ENCODE measurements at regions not wholly inside any gene's neighbourhood (a gene's known extent, or its start where the extent isn't known, plus 50 kb on each side); places are given as distances from the start of the nearest gene placed in this dataset.

DNA sequence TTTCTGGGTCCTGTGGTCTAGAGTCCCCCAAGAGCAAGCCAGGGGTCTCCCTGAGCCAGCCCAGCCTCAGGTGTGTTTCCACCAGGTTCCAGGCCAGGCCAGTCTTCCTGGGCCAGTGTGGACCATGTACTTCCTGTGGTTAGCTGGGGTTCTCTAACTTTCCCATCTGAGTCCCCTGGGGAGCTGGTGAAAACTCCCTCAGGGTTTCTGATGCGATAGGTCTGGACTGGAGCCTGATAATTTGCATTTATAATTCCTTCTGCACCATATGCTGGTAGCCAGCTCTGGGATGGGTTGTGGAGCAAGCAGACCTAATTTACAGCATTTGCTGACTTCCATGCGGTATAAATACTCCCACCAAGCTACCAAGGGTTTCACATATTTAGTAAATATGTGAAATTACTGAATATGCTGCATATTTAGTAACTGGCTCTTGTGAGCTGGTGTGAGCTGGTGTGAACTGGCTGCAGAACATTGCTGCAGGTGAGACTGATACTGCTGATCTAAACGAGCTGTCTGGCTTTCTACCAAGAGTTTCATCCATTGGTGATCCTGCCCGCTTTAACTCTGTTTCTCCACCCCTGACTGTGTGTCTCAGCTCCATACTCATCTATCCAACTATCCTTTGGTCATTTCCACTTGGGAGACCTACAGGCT is 62.6 kb downstream of the RIN2 start:
- Histone ChIP-seq H3K36me3 (ENCODE audit: insufficient read depth) (no peaks in the 10 kb centered on the region), H3K79me2 (replicated peaks; ENCODE audit: insufficient read depth) (no peaks in the 10 kb centered on the region), H3K4me2 (no peak overlapping the region), H3K9me2 (ENCODE audit: insufficient read depth) (0 out of 2 replicates have a peak, but pooled peaks cover 3% of the 10 kb centered on the region), H2AFZ (no peak overlapping the region), H3K27ac (ENCODE audit: low read depth) (no peak overlapping the region), H3K4me3 (no peak overlapping the region), H3K4me1 (ENCODE audit: insufficient read depth) (no peaks in the 10 kb centered on the region), H3K27me3 (ENCODE audit: insufficient read depth) (no peaks in the 10 kb centered on the region), H3F3A (replicated peaks; ENCODE audit: low read depth) (no peaks in the 10 kb centered on the region), H4K20me1 (replicated peaks; ENCODE audit: insufficient read depth) (no peaks in the 10 kb centered on the region)
- Mint-ChIP-seq H3K4me3 (no peak overlapping the region), H3K27me3 (ENCODE audit: insufficient read depth, low read depth, poor library complexity) (peaks cover 3% of the 10 kb centered on the region), H3K27ac (no peak overlapping the region), H3K4me1 (peaks cover 7% of the 10 kb centered on the region; the same call in 2 of the 3 replicates), H3K9me3 (no peaks in the 10 kb centered on the region), H3K36me3 (ENCODE audit: low read depth) (no peaks in the 10 kb centered on the region)
- DNase-seq (ENCODE audit: low spot score): no peak
- ATAC-seq: no peak
- TF ChIP-seq ZNF114 (CRISPR knock-in tag; IDR thresholded peaks at IDR 0.05): no peak
- TF ChIP-seq, protein P1, sequence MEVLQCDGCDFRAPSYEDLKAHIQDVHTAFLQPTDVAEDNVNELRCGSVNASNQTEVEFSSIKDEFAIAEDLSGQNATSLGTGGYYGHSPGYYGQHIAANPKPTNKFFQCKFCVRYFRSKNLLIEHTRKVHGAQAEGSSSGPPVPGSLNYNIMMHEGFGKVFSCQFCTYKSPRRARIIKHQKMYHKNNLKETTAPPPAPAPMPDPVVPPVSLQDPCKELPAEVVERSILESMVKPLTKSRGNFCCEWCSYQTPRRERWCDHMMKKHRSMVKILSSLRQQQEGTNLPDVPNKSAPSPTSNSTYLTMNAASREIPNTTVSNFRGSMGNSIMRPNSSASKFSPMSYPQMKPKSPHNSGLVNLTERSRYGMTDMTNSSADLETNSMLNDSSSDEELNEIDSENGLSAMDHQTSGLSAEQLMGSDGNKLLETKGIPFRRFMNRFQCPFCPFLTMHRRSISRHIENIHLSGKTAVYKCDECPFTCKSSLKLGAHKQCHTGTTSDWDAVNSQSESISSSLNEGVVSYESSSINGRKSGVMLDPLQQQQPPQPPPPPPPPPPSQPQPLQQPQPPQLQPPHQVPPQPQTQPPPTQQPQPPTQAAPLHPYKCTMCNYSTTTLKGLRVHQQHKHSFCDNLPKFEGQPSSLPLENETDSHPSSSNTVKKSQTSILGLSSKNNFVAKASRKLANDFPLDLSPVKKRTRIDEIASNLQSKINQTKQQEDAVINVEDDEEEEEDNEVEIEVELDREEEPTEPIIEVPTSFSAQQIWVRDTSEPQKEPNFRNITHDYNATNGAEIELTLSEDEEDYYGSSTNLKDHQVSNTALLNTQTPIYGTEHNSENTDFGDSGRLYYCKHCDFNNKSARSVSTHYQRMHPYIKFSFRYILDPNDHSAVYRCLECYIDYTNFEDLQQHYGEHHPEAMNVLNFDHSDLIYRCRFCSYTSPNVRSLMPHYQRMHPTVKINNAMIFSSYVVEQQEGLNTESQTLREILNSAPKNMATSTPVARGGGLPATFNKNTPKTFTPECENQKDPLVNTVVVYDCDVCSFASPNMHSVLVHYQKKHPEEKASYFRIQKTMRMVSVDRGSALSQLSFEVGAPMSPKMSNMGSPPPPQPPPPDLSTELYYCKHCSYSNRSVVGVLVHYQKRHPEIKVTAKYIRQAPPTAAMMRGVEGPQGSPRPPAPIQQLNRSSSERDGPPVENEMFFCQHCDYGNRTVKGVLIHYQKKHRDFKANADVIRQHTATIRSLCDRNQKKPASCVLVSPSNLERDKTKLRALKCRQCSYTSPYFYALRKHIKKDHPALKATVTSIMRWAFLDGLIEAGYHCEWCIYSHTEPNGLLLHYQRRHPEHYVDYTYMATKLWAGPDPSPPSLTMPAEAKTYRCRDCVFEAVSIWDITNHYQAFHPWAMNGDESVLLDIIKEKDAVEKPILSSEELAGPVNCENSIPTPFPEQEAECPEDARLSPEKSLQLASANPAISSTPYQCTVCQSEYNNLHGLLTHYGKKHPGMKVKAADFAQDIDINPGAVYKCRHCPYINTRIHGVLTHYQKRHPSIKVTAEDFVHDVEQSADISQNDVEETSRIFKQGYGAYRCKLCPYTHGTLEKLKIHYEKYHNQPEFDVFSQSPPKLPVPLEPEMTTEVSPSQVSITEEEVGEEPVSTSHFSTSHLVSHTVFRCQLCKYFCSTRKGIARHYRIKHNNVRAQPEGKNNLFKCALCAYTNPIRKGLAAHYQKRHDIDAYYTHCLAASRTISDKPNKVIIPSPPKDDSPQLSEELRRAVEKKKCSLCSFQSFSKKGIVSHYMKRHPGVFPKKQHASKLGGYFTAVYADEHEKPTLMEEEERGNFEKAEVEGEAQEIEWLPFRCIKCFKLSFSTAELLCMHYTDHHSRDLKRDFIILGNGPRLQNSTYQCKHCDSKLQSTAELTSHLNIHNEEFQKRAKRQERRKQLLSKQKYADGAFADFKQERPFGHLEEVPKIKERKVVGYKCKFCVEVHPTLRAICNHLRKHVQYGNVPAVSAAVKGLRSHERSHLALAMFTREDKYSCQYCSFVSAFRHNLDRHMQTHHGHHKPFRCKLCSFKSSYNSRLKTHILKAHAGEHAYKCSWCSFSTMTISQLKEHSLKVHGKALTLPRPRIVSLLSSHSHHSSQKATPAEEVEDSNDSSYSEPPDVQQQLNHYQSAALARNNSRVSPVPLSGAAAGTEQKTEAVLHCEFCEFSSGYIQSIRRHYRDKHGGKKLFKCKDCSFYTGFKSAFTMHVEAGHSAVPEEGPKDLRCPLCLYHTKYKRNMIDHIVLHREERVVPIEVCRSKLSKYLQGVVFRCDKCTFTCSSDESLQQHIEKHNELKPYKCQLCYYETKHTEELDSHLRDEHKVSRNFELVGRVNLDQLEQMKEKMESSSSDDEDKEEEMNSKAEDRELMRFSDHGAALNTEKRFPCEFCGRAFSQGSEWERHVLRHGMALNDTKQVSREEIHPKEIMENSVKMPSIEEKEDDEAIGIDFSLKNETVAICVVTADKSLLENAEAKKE (CRISPR knock-in tag; IDR thresholded peaks at IDR 0.05): no peak

DNA sequence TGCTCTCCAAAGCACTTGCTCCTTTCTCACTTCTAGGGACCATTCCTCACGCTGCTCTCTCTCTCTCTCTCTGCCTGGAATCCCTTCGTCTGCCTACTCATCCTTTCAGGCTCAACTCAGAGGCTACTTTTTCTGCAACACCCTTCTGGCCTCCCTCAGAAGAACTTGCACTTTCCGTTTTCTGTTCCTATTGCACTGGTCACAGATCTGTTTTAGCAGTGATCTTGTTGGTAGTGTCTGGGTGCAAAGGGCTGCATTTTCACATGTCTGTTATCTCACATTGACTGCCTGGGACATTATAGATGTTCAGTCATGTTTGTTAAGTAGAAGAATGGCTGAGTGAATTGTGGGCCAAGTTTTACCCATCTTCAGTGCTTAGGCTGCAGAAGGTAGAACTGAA is 63.5 kb downstream of the RIN2 start:
- H3K9me2 ChIP-seq (ENCODE audit: insufficient read depth): 0 out of 2 replicates have a peak, but pooled peaks cover 3% of the 10 kb centered on the region
- H3K4me3 Mint-ChIP-seq: no peak overlapping the region
- no peaks in the 10 kb centered on the region for H3K79me2 ChIP-seq (replicated peaks; ENCODE audit: insufficient read depth)
- H3K4me3 ChIP-seq: no peak overlapping the region
- peaks cover 3% of the 10 kb centered on the region for H3K27me3 Mint-ChIP-seq (ENCODE audit: insufficient read depth, low read depth, poor library complexity)
- ATAC-seq (no peak), DNase-seq (ENCODE audit: low spot score) (no peak)
- H3K27ac ChIP-seq (ENCODE audit: low read depth): no peak overlapping the region
- H3K36me3 Mint-ChIP-seq (ENCODE audit: low read depth): no peaks in the 10 kb centered on the region
- H3K36me3 ChIP-seq (ENCODE audit: insufficient read depth): no peaks in the 10 kb centered on the region
- H3K4me1 Mint-ChIP-seq: peaks cover 6% of the 10 kb centered on the region
- no peaks in the 10 kb centered on the region for H3F3A ChIP-seq (replicated peaks; ENCODE audit: low read depth)
- TF ChIP-seq CREB1 (CRISPR knock-in tag; IDR thresholded peaks at IDR 0.05; ENCODE audit: low read depth) (no peak), JUNB (IDR thresholded peaks at IDR 0.05; ENCODE audit: unreplicated experiment) (no peak)
- H3K4me1 ChIP-seq (ENCODE audit: insufficient read depth): no peaks in the 10 kb centered on the region
- no peak overlapping the region for H3K4me2 ChIP-seq
- no peaks in the 10 kb centered on the region for H4K20me1 ChIP-seq (replicated peaks; ENCODE audit: insufficient read depth)
- no peaks in the 10 kb centered on the region for H3K9me3 Mint-ChIP-seq
- H3K27me3 ChIP-seq (ENCODE audit: insufficient read depth): no peaks in the 10 kb centered on the region
- no peak overlapping the region for H2AFZ ChIP-seq
- H3K27ac Mint-ChIP-seq: no peak overlapping the region

All from GM23338 (cell line).